ENCODE measurements at regions not wholly inside any gene's neighbourhood (a gene's known extent, or its start where the extent isn't known, plus 50 kb on each side); places are given as distances from the start of the nearest gene placed in this dataset.

DNA sequence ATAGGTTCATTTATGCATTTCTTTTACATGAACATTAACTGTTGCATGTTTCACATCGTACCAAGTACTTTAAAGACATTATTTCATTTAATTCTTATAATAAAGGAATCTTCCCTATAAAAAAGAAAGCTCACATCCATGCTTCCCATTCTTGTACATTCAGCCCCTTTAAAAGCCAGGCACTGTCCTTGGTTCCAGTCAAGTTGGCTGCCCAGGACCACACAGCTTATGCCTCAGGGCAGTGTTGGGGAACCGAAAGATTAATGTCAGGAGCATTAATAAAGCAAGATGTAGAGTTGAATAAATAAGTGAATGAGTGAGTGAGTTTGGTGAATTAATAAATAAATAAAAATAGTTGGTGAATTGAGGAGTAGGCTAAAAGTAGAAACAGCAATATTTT lies 409.4 kb upstream of the DAB1 start:
- no peak for DNase-seq (ENCODE audit: low spot score)
- TF ChIP-seq, protein P1, sequence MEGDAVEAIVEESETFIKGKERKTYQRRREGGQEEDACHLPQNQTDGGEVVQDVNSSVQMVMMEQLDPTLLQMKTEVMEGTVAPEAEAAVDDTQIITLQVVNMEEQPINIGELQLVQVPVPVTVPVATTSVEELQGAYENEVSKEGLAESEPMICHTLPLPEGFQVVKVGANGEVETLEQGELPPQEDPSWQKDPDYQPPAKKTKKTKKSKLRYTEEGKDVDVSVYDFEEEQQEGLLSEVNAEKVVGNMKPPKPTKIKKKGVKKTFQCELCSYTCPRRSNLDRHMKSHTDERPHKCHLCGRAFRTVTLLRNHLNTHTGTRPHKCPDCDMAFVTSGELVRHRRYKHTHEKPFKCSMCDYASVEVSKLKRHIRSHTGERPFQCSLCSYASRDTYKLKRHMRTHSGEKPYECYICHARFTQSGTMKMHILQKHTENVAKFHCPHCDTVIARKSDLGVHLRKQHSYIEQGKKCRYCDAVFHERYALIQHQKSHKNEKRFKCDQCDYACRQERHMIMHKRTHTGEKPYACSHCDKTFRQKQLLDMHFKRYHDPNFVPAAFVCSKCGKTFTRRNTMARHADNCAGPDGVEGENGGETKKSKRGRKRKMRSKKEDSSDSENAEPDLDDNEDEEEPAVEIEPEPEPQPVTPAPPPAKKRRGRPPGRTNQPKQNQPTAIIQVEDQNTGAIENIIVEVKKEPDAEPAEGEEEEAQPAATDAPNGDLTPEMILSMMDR (IDR thresholded peaks at IDR 0.05; ENCODE audit: extremely low read depth, missing control alignments): no peak

DNA sequence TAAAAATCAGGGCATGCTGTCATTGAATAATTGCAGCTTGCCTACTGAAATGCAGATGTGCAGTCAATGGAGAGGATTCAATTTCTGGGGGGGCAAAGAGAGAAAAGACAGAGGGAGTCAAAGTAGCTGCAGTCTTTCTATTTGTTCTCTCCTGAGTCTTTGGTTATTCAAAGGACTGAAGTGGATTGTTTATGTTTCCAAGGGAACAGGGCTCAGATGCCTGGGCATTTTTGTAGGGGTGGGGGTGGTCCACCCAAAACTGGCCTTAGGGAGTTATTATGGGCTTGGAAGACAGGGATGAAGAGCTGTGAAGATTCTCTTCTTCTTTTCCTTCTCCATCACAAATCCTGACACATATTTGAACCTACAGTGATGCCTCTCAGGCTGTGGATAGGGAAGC lies 408.8 kb upstream of the DAB1 start:
- TF ChIP-seq, protein P1 (IDR thresholded peaks at IDR 0.05; ENCODE audit: extremely low read depth, missing control alignments): no peak

DNA sequence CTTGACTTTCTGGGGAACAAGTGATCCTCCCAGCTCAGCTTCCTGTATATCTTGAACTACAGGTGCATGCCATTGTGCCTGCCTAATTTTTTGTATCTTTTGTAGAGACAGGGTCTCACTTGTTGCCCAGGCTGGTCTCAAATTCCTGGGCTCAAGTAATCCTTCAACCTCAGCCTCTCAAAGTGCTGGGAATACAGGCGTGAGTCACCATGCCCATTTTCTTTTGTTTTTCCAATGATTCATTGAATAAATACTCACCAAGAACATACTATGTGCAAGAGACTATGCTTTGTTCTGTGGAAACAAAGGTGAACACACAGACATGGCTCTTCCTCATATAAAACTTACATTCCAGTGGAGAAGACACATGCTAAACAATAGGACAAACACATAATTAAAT lies 407.8 kb upstream of the DAB1 start:
- TF ChIP-seq, protein P1 (IDR thresholded peaks at IDR 0.05; ENCODE audit: extremely low read depth, missing control alignments): no peak

More for the DNA sequence above, 408.8 kb upstream of the DAB1 start:
- DNase-seq (ENCODE audit: low spot score): no peak

DNA sequence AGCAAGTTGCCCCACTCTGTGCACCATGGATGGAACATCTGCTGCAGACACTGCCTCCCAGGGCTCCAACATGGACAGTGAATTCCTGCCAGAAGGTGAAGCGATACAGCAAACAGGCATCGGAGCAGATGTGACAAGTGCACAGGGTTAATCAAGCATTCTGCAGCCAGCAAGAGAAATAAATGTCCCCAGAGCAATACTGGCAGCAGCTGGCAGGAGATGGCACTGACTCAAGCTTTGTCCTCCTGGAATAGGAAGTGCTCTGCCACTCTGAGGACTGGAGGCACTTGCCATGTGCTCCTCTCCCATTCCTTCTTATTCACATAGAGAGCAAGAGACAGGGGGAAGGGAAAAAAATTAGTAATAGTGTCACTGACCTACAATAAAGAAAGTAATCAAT lies 402.7 kb upstream of the DAB1 start:
- no peak for DNase-seq (ENCODE audit: low spot score)
- TF ChIP-seq, protein P1 (IDR thresholded peaks at IDR 0.05; ENCODE audit: extremely low read depth, missing control alignments): no peak

More for the DNA sequence above, 407.8 kb upstream of the DAB1 start:
- no peak for DNase-seq (ENCODE audit: low spot score)

DNA sequence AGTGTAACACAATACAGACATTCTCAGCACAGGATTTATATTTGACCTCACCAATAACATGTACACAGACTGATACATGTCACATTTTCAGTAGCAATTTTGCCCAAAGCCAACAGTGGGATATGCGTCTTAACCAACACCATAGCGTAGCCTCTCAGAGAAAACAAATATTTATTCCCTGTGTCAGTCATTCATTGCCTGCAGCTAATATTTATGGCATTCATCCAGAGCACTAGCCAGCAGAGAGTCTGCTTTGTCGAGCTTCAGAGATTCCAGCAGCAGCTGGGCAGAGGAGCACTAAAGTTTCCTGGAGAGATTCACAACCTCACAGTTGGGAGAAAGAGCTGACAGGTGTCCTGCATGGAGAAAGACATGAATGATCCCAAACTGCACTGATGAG lies 400.7 kb upstream of the DAB1 start:
- TF ChIP-seq, protein P1 (IDR thresholded peaks at IDR 0.05; ENCODE audit: extremely low read depth, missing control alignments): no peak
- no peak for DNase-seq (ENCODE audit: low spot score)

DNA sequence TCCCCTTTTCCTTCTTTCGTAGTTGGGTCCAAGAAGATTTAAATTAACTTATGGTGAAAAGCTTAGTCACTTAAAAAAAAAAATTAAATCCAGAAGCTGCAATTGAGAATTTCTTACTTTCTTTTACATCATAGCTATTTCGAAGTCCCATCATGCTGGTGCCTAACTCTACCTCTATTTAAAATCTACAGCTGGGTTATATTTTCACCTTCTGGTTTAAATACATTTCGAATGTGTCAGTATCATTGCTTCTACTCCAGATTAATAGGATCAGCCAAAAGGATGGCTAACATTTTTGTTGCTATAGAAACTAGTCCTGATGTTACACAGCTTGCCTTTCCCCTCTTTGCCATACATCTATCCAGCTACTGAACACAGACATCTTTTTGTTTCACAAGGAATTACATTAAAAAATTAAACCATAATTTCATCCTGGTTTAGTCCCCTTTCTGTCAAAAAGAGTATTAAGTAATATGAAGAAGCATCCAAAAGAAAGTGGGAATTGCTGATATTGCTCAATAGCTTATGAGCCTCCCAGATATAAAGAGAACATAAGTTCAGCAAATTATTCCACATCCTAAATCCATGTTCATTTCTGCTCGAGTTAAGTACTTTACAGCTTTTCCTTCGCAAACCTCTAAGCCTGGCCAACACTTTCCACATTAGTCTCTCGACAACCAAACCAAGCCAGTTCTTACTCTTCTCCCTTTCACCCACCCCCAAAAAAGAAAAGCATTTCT lies 396.7 kb upstream of the DAB1 start:
- TF ChIP-seq, protein P1 (IDR thresholded peaks at IDR 0.05; ENCODE audit: extremely low read depth, missing control alignments): no peak
- DNase-seq (ENCODE audit: low spot score): no peak

DNA sequence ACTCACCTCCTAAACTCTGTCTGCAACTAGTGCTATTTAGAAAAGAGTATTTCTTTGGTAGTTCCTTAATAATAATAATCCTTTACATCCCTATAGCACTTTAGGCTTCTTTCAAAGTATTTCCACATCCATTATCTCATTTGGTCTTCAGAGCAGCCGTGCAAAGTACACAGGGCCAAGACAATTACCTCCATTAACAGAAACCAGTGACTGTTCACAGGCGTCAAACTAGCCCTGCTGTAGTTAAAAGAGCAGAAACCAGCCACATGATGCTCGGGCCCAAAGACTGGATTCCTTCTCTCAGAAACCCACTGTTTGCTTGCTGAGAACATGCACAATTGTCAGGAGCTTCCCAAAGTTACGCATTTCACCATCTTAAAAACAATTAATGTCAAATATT lies 396.0 kb upstream of the DAB1 start:
- TF ChIP-seq, protein P1 (IDR thresholded peaks at IDR 0.05; ENCODE audit: extremely low read depth, missing control alignments): no peak

More for the DNA sequence above, 396.0 kb upstream of the DAB1 start:
- DNase-seq (ENCODE audit: low spot score): no peak
